Activated naive CD4-positive, alpha-beta T cell treated with anti-CD3 and anti-CD28 coated beads, Interleukin-2, amount 50 U/mL, for 16 hours (primary cell): ENCODE measurements at regions not wholly inside any gene's neighbourhood (a gene's known extent, or its start where the extent isn't known, plus 50 kb on each side); places are given as distances from the start of the nearest gene placed in this dataset.

ENCODE experiments used
- DNase-seq: peaks from one replicate; pipeline ENCODE4 v3.0.0-alpha.2; 2020

GRCh38 chr19:29293292-29293691 lies 80.3 kb upstream of the UQCRFS1 start:
- DNase-seq, result no peak

GRCh38 chr19:29293736-29294342 lies 80.9 kb upstream of the UQCRFS1 start:
- no peak for DNase-seq

- DNase-seq, result no peak
Observed at GRCh38 chr19:29294343-29294811, 81.4 kb upstream of the UQCRFS1 start.

GRCh38 chr19:29295285-29295684 lies 82.3 kb upstream of the UQCRFS1 start:
- DNase-seq, result no peak

- DNase-seq, result no peak
Observed at GRCh38 chr19:29297381-29297780, 84.4 kb upstream of the UQCRFS1 start.

GRCh38 chr19:29299416-29300380 lies 86.7 kb upstream of the UQCRFS1 start:
- DNase-seq, result no peak

- DNase-seq, result no peak
Observed at GRCh38 chr19:29302002-29302928, 89.3 kb upstream of the UQCRFS1 start.

- no peak for DNase-seq
Observed at GRCh38 chr19:29303069-29303718, 90.2 kb upstream of the UQCRFS1 start.

GRCh38 chr19:29303719-29304090 lies 90.8 kb upstream of the UQCRFS1 start:
- no peak for DNase-seq

GRCh38 chr19:29305268-29305667 lies 92.3 kb upstream of the UQCRFS1 start:
- no peak for DNase-seq

GRCh38 chr19:29308977-29309590 lies 96.1 kb upstream of the UQCRFS1 start:
- no peak for DNase-seq

- DNase-seq, result no peak
Observed at GRCh38 chr19:29309637-29310036, 96.7 kb upstream of the UQCRFS1 start.

- DNase-seq, result no peak
Observed at GRCh38 chr19:29311191-29311790, 98.3 kb upstream of the UQCRFS1 start.

GRCh38 chr19:29315556-29316190 lies 102.7 kb upstream of the UQCRFS1 start:
- DNase-seq, result no peak

GRCh38 chr19:29318581-29318980 lies 105.6 kb upstream of the UQCRFS1 start:
- no peak for DNase-seq

GRCh38 chr19:29320086-29320485 lies 107.1 kb upstream of the UQCRFS1 start:
- DNase-seq, result no peak

GRCh38 chr19:29320618-29321017 lies 107.7 kb upstream of the UQCRFS1 start:
- DNase-seq, result no peak

GRCh38 chr19:29321116-29321515 lies 108.2 kb upstream of the UQCRFS1 start:
- DNase-seq, result no peak

GRCh38 chr19:29323021-29323430 lies 110.1 kb upstream of the UQCRFS1 start:
- no peak for DNase-seq

- DNase-seq, result no peak
Observed at GRCh38 chr19:29323440-29324290, 110.7 kb upstream of the UQCRFS1 start.
